BLaER1 (cell line): ENCODE measurements at regions not wholly inside any gene's neighbourhood (a gene's known extent, or its start where the extent isn't known, plus 50 kb on each side); places are given as distances from the start of the nearest gene placed in this dataset.

Source experiments
- H3K27ac ChIP-seq: shearing (Covaris generic); formaldehyde crosslinking; 2 replicates; pipeline ENCODE4 v1.8.1; 2022
- H3K27me3 ChIP-seq: shearing (Covaris generic); formaldehyde crosslinking; 2 replicates; pipeline ENCODE4 v1.8.1; 2022
- H3K36me3 ChIP-seq: shearing (Covaris generic); formaldehyde crosslinking; 2 replicates; pipeline ENCODE4 v1.8.1; 2022
- H3K4me1 ChIP-seq: shearing (Covaris generic); formaldehyde crosslinking; 2 replicates; pipeline ENCODE4 v1.8.1; 2022
- H3K4me2 ChIP-seq: shearing (Covaris generic); formaldehyde crosslinking; 2 replicates; pipeline ENCODE4 v1.8.1; 2022
- H3K4me3 ChIP-seq: shearing (Covaris generic); formaldehyde crosslinking; 2 replicates; pipeline ENCODE4 v1.8.1; 2022
- H3K9ac ChIP-seq: shearing (Covaris generic); formaldehyde crosslinking; 2 replicates; pipeline ENCODE4 v1.8.1; 2022
- H3K9me3 ChIP-seq: shearing (Covaris generic); formaldehyde crosslinking; 2 replicates; pipeline ENCODE4 v1.8.1; 2022
- H4K20me1 ChIP-seq: shearing (Covaris generic); formaldehyde crosslinking; 2 replicates; pipeline ENCODE4 v1.8.1; 2022
- Cebpa-rat ChIP-seq: shearing (Covaris generic); IDR thresholded peaks from 2 replicates; pipeline ENCODE4 v1.8.1; 2022

- Histone ChIP-seq H3K36me3 (no peaks in the 10 kb centered on the region), H4K20me1 (no peaks in the 10 kb centered on the region), H3K4me3 (no peak overlapping the region), H3K4me2 (no peak overlapping the region), H3K4me1 (no peaks in the 10 kb centered on the region), H3K27me3 (no peaks in the 10 kb centered on the region), H3K9me3 (peaks cover 7% of the 10 kb centered on the region; the same call in 1 of the 2 replicates), H3K9ac (no peak overlapping the region), H3K27ac (no peak overlapping the region)
- TF ChIP-seq Cebpa-rat = no peak
Measured at GRCh38 chr20:60598528-60598927, 640.3 kb downstream of the CDH26 start.

DNA sequence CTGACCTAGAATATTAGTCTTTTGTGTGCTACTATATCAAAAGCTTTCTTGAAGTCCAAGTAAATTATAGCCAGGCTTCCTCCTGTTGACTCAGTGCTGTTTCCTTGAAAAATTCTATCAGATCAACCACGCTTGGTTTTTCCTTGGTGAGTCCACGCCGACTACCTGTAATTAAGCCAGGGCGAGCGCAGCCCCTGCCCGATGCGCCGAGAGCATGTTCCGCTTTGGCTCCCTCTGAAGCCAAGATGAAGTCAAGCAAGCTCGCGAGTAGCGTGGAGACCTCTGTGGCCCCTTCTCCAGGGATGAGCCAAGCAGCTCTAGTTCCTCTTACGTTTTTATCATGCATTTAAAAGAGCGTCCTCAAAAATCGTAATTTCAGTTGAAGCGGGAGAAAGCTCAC, 641.2 kb downstream of the CDH26 start:
- H4K20me1 ChIP-seq = no peaks in the 10 kb centered on the region
- no peak overlapping the region for H3K9ac ChIP-seq
- H3K36me3 ChIP-seq = no peaks in the 10 kb centered on the region
- H3K27me3 ChIP-seq = no peaks in the 10 kb centered on the region
- no peaks in the 10 kb centered on the region for H3K4me1 ChIP-seq
- no peak overlapping the region for H3K27ac ChIP-seq
- TF ChIP-seq Cebpa-rat = no peak
- H3K9me3 ChIP-seq = peaks cover 7% of the 10 kb centered on the region; the same call in 1 of the 2 replicates
- no peak overlapping the region for H3K4me2 ChIP-seq
- H3K4me3 ChIP-seq = no peak overlapping the region

GRCh38 chr20:60600036-60600435, 641.8 kb downstream of the CDH26 start:
- no peaks in the 10 kb centered on the region for H3K4me1 ChIP-seq
- H3K36me3 ChIP-seq = no peaks in the 10 kb centered on the region
- H3K4me3 ChIP-seq = no peak overlapping the region
- no peaks in the 10 kb centered on the region for H4K20me1 ChIP-seq
- TF ChIP-seq Cebpa-rat = no peak
- no peak overlapping the region for H3K9ac ChIP-seq
- H3K4me2 ChIP-seq = no peak overlapping the region
- H3K27me3 ChIP-seq = no peaks in the 10 kb centered on the region
- H3K27ac ChIP-seq = no peak overlapping the region
- peaks cover 7% of the 10 kb centered on the region; the same call in 1 of the 2 replicates for H3K9me3 ChIP-seq

DNA sequence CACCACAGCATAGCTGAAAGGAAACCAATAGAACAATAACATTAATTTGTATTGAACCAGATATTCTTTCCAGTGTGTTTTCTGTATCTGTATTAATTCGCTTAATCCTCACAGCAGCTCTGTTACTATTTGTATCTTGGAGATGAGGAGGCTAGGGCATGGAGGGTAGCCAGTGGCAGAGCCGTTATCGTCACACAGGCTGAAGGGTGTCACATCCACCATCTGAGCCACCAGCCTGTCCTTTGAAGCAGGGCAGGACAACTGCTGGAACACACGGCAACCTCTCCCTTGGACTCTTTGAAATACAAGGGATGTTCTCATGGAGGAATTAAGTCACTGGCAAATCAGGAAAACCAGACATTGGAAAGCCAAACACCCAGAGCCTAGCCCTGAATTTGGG, 628.0 kb upstream of the CDH4 start:
- no peaks in the 10 kb centered on the region for H3K36me3 ChIP-seq
- no peak overlapping the region for H3K4me2 ChIP-seq
- H4K20me1 ChIP-seq = no peaks in the 10 kb centered on the region
- TF ChIP-seq Cebpa-rat = no peak
- no peaks in the 10 kb centered on the region for H3K27me3 ChIP-seq
- no peak overlapping the region for H3K27ac ChIP-seq
- no peak overlapping the region for H3K4me3 ChIP-seq
- H3K9ac ChIP-seq = no peak overlapping the region
- H3K4me1 ChIP-seq = no peaks in the 10 kb centered on the region
- H3K9me3 ChIP-seq = no peaks in the 10 kb centered on the region

GRCh38 chr20:60627751-60628565, 624.1 kb upstream of the CDH4 start:
- TF ChIP-seq Cebpa-rat = no peak
- Histone ChIP-seq H3K9me3 (no peaks in the 10 kb centered on the region), H3K4me1 (no peaks in the 10 kb centered on the region), H3K27ac (no peak overlapping the region), H3K36me3 (no peaks in the 10 kb centered on the region), H3K4me2 (no peak overlapping the region), H3K4me3 (no peak overlapping the region), H3K9ac (no peak overlapping the region), H3K27me3 (no peaks in the 10 kb centered on the region), H4K20me1 (no peaks in the 10 kb centered on the region)

DNA sequence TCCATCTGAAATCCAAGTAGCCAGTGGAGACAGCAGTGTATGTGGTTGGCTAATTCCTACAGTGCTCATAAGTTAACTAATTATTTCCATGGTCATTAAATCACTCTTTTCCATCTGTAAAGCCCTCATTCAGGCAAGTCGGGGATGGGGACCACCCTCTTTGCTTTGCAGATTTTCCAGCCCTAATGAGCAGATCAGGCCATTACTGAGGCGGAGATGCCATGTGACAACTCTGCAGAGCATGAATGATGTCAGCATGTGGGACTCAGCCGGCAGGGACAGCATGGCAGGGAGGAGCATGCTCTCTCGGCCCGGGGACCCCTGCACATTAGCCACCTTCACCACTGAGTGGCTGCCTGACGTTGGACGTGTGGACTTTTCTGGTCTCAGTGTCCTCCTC, 623.3 kb upstream of the CDH4 start:
- H3K4me1 ChIP-seq = no peaks in the 10 kb centered on the region
- no peak for TF ChIP-seq Cebpa-rat
- no peak overlapping the region for H3K9ac ChIP-seq
- no peak overlapping the region for H3K4me3 ChIP-seq
- H3K27me3 ChIP-seq = no peaks in the 10 kb centered on the region
- no peaks in the 10 kb centered on the region for H3K36me3 ChIP-seq
- H3K4me2 ChIP-seq = no peak overlapping the region
- H3K9me3 ChIP-seq = no peaks in the 10 kb centered on the region
- H3K27ac ChIP-seq = no peak overlapping the region
- no peaks in the 10 kb centered on the region for H4K20me1 ChIP-seq

DNA sequence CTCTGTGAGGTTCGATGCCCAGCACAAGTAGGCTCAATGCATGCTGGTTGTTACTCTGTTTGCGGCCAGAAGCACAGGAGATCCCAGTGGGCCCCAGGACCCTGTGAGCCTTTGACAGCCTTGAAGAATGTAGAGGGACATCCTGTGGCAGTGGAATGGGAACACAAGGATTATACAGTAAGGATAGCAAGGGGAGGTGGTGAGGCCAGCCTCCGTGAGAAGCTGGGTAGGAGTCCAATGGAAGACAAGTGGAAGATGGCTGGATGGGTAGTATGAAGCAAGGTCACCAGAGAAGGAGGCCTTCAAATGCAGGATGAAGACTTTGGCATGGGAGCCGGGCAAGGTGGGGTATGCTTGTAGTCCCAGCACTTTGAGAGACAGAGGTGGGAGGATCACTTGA, 622.9 kb upstream of the CDH4 start:
- Histone ChIP-seq H3K27me3 (no peaks in the 10 kb centered on the region), H3K36me3 (no peaks in the 10 kb centered on the region), H3K4me1 (no peaks in the 10 kb centered on the region), H3K9me3 (no peaks in the 10 kb centered on the region), H3K9ac (no peak overlapping the region), H3K4me3 (no peak overlapping the region), H3K4me2 (no peak overlapping the region), H3K27ac (no peak overlapping the region), H4K20me1 (no peaks in the 10 kb centered on the region)
- no peak for TF ChIP-seq Cebpa-rat

DNA sequence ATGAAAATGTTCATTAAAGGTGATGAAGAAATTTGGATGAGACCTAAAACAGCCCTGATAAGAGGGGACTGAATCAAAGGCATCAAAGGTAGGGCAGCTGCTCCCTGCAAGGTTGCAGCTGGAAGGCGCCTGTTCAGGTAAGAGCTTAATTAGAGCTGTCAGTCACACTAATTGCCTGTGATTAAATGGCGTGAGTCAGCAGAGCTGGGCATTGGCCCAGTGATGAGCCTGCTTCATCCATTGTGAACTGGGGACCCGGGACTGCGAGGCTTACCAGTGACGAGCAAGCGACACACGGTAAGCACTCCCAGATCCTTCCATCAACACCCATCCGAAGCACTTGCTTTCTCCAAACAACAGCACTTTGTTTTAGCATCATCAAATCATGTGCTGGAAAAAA, 621.5 kb upstream of the CDH4 start:
- Histone ChIP-seq H3K9me3 (no peaks in the 10 kb centered on the region), H3K4me2 (no peak overlapping the region), H4K20me1 (no peaks in the 10 kb centered on the region), H3K27me3 (no peaks in the 10 kb centered on the region), H3K36me3 (no peaks in the 10 kb centered on the region), H3K4me3 (no peak overlapping the region), H3K9ac (no peak overlapping the region), H3K27ac (no peak overlapping the region), H3K4me1 (no peaks in the 10 kb centered on the region)
- TF ChIP-seq Cebpa-rat = no peak

DNA sequence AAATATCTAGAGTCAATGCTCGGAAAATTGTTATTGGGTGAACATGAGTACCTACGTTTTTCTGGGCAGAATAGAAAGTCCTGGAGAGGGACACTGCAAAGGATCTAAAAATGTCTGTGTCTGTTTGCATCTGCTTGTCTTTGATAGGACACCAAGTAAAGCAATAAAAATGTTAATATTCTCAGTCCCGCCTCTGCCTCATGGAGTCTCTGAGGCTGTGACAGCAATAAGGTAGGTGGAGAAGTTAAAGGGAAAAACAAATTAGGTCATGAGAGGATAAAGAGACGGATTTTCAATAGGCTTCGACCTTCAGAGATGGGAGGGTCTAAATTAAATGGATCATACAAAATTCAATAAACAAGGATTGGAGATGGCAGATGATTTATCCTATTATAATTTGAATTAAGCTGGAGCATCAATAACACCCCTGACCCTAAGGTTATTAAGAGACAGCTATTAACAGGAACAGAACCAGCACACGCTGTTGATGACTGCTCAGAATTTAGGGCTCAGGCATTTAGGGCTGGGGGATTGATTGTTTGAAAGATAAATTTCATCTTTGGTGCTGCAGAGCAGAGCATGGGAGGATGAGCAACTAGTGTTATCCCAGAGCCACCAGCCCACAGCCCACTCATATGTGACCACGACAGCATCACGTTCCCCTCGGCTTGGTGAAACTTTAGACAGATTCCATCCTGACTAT, 620.3 kb upstream of the CDH4 start:
- no peaks in the 10 kb centered on the region for H4K20me1 ChIP-seq
- H3K4me2 ChIP-seq = no peak overlapping the region
- TF ChIP-seq Cebpa-rat = no peak
- no peaks in the 10 kb centered on the region for H3K9me3 ChIP-seq
- no peak overlapping the region for H3K9ac ChIP-seq
- no peak overlapping the region for H3K27ac ChIP-seq
- H3K27me3 ChIP-seq = no peaks in the 10 kb centered on the region
- H3K4me1 ChIP-seq = no peaks in the 10 kb centered on the region
- H3K4me3 ChIP-seq = no peak overlapping the region
- no peaks in the 10 kb centered on the region for H3K36me3 ChIP-seq
